GM12872 (cell line): ENCODE measurements at regions not wholly inside any gene's neighbourhood (a gene's known extent, or its start where the extent isn't known, plus 50 kb on each side); places are given as distances from the start of the nearest gene placed in this dataset.

Experiments used
- CTCF ChIP-seq: IDR thresholded peaks from 3 replicates; pipeline ENCODE4 v1.5.1; 2011; ENCODE audit warnings: low read depth, mild to moderate bottlenecking, low read length, moderate library complexity; ENCODE audit not compliant: insufficient read depth

- no peak for TF ChIP-seq CTCF
Observed at GRCh38 chr2:107731435-107731834, 95.3 kb upstream of the RGPD4 start.

DNA sequence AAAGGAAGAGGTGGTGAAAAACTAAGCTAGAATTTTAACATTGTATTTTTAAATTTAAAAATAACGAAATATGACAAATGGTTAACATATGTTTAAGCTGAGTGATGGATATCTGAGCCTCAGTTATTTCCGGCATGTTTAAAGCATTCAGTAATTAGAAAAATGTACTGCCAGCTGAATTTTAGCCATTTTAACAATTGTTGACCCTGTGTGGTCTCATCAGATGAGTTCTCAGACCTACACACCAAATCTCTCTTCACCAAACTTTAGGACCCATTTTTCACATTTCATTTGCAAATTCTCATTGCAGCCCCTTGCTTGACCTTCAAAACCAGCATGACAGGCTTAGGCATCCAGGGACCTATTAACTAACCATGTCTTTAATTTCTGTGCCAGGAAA, 91.5 kb upstream of the RGPD4 start:
- no peak for TF ChIP-seq CTCF

GRCh38 chr2:107737756-107738155, 88.9 kb upstream of the RGPD4 start:
- no peak for TF ChIP-seq CTCF

- TF ChIP-seq CTCF, result no peak
Observed at GRCh38 chr2:107738266-107738665, 88.4 kb upstream of the RGPD4 start.

DNA sequence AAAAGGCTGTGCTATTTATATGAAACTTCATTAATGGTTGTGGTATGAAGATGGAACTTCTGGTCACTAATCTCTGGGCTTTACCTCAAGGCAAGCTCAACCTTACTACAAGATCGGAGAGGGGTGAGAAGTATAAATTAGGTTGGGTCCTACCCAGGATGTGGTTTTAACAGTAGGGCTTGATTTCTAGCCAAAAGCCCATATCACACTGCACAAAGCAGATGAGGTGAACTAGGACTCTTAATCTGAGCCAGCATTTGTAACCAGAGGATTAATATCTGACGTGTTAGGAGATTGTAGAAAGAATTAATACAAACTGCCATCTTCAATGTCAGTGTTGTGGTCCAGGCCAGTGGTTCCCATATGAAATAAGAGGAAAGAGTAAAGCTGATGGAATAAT, 86.4 kb upstream of the RGPD4 start:
- no peak for TF ChIP-seq CTCF

- TF ChIP-seq CTCF, result no peak
Observed at GRCh38 chr2:107742460-107743027, 84.1 kb upstream of the RGPD4 start.

- TF ChIP-seq CTCF, result no peak
Observed at GRCh38 chr2:107743274-107743673, 83.4 kb upstream of the RGPD4 start.

- no peak for TF ChIP-seq CTCF
Observed at GRCh38 chr2:107745100-107745499, 81.6 kb upstream of the RGPD4 start.
